Body of pancreas (tissue), 4 donors: ENCODE measurements at regions not wholly inside any gene's neighbourhood (a gene's known extent, or its start where the extent isn't known, plus 50 kb on each side); places are given as distances from the start of the nearest gene placed in this dataset.

Source experiments
- POLR2A ChIP-seq, 3 donors: fragments of 450-650 bp; IDR thresholded peaks; one replicate each; pipeline ENCODE4 v1.6.1; 2016; ENCODE audit warnings: antibody characterized with exemption in 3 of 3, mild to moderate bottlenecking in 2 of 3
- TF ChIP-seq, protein P1 (sequence below), 7 experiments: fragments of 450-650 bp in 4 of 7; fragments of 200-600 bp in 3 of 7; sonication (generic) in 3 of 7; IDR thresholded peaks; one replicate each; pipeline ENCODE4 v1.5.1; 2016 to 2019; ENCODE audit warnings: antibody characterized with exemption in 7 of 7

DNA sequence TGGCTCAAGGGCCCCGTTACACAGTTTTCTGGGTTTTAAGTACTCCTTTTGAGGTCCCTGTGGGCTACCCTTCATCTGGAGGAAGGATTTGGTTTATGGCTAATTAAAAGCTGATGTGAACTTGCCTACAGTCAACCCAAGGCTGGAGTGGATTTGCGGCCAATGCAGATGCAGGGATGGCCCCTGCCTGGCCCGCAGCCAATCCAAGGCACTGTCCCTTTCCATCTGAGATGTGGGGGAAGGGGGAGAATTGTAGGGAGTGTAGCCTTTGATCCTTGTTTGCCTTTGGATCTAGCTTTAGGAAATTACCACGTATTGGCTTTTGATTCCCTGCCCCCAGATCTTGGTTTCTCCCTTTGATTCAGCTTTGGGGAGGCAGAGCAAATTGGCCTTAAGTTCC is 128.0 kb upstream of the GGTLC1 start:
- TF ChIP-seq, protein P1, sequence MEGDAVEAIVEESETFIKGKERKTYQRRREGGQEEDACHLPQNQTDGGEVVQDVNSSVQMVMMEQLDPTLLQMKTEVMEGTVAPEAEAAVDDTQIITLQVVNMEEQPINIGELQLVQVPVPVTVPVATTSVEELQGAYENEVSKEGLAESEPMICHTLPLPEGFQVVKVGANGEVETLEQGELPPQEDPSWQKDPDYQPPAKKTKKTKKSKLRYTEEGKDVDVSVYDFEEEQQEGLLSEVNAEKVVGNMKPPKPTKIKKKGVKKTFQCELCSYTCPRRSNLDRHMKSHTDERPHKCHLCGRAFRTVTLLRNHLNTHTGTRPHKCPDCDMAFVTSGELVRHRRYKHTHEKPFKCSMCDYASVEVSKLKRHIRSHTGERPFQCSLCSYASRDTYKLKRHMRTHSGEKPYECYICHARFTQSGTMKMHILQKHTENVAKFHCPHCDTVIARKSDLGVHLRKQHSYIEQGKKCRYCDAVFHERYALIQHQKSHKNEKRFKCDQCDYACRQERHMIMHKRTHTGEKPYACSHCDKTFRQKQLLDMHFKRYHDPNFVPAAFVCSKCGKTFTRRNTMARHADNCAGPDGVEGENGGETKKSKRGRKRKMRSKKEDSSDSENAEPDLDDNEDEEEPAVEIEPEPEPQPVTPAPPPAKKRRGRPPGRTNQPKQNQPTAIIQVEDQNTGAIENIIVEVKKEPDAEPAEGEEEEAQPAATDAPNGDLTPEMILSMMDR (IDR thresholded peaks at IDR 0.05) = no peak
- no peak for TF ChIP-seq POLR2A (IDR thresholded peaks at IDR 0.05)
